Eye (tissue), 1 donor: ENCODE measurements at regions not wholly inside any gene's neighbourhood (a gene's known extent, or its start where the extent isn't known, plus 50 kb on each side); places are given as distances from the start of the nearest gene placed in this dataset.

Source experiments
- DNase-seq: peaks from one replicate; pipeline ENCODE4 v3.0.0-alpha.2; 2015

- no peak for DNase-seq
Measured at GRCh38 chr9:131809941-131810344, 70.1 kb upstream of the RAPGEF1 start.

- DNase-seq, result no peak
Measured at GRCh38 chr9:131808291-131808690, 68.4 kb upstream of the RAPGEF1 start.

GRCh38 chr9:131807144-131807983 is 67.5 kb upstream of the RAPGEF1 start:
- DNase-seq, result peak; percentile 38

- no peak for DNase-seq
Measured at GRCh38 chr9:131805803-131806202, 65.9 kb upstream of the RAPGEF1 start.

- no peak for DNase-seq
Measured at GRCh38 chr9:131804826-131805225, 65.0 kb upstream of the RAPGEF1 start.

- no peak for DNase-seq
Measured at GRCh38 chr9:131803758-131804411, 64.0 kb upstream of the RAPGEF1 start.

- no peak for DNase-seq
Measured at GRCh38 chr9:131801810-131802209, 61.9 kb upstream of the RAPGEF1 start.

GRCh38 chr9:131800843-131801242 is 61.0 kb upstream of the RAPGEF1 start:
- DNase-seq, result peak; percentile 50

- peak; percentile 13 for DNase-seq
Measured at GRCh38 chr9:131800366-131800765, 60.5 kb upstream of the RAPGEF1 start.

- DNase-seq, result peak; percentile 83
Measured at GRCh38 chr9:131799177-131799823, 59.4 kb upstream of the RAPGEF1 start.

GRCh38 chr9:131798246-131798645 is 58.4 kb upstream of the RAPGEF1 start:
- DNase-seq, result peak; percentile 51

- no peak for DNase-seq
Measured at GRCh38 chr9:131794393-131794792, 54.5 kb upstream of the RAPGEF1 start.

GRCh38 chr9:131791542-131792254 is 51.8 kb upstream of the RAPGEF1 start:
- DNase-seq, result no peak
